Stimulated activated naive CD8-positive, alpha-beta T cell treated with anti-CD3 and anti-CD28 coated beads, Interleukin-15, amount 100 ng/mL, for 72 hours (primary cell): ENCODE measurements at regions not wholly inside any gene's neighbourhood (a gene's known extent, or its start where the extent isn't known, plus 50 kb on each side); places are given as distances from the start of the nearest gene placed in this dataset.

Experiments used
- ATAC-seq: fragments of 150-1000 bp; cut with Tn5 transposase; 2 replicates; pipeline ENCODE4 v1.10.0; 2021; ENCODE audit warnings: mild to moderate bottlenecking, moderate library complexity
- DNase-seq, 2 donors: peaks; one replicate each; pipeline ENCODE4 v3.0.0; 2021 to 2022
- H3K27ac Mint-ChIP-seq, 2 donors: one replicate each; pipeline ENCODE4 v1.8.0; 2022; ENCODE audit warnings: mild to moderate bottlenecking in 2 of 2, mixed read lengths in 2 of 2, moderate library complexity in 2 of 2
- H3K27me3 Mint-ChIP-seq: one replicate; pipeline ENCODE4 v1.8.0; 2022; ENCODE audit warnings: mixed read lengths
- H3K4me1 Mint-ChIP-seq: one replicate; pipeline ENCODE4 v1.8.0; 2022; ENCODE audit warnings: mild to moderate bottlenecking, mixed read lengths
- H3K4me3 Mint-ChIP-seq, 2 donors: one replicate each; pipeline ENCODE4 v1.8.0; 2022; ENCODE audit warnings: mild to moderate bottlenecking in 2 of 2, mixed read lengths in 2 of 2, moderate library complexity in 1 of 2
- H3K9me3 Mint-ChIP-seq, 2 donors: one replicate each; pipeline ENCODE4 v1.8.0; 2022; ENCODE audit warnings: mixed read lengths in 2 of 2

- Mint-ChIP-seq H3K9me3 (no peaks in the 10 kb centered on the region), H3K27ac (no peak overlapping the region), H3K4me1 (no peaks in the 10 kb centered on the region), H3K4me3 (no peak overlapping the region), H3K27me3 (peaks cover 7% of the 10 kb centered on the region)
- ATAC-seq, result no peak
- DNase-seq, result no peak
Observed at GRCh38 chr9:86547571-86547970, 193.4 kb upstream of the TUT7 start.

- H3K4me1 Mint-ChIP-seq, result no peaks in the 10 kb centered on the region
- no peaks in the 10 kb centered on the region for H3K9me3 Mint-ChIP-seq
- H3K4me3 Mint-ChIP-seq, result no peak overlapping the region
- no peak for ATAC-seq
- no peak overlapping the region for H3K27ac Mint-ChIP-seq
- no peaks in the 10 kb centered on the region for H3K27me3 Mint-ChIP-seq
- no peak for DNase-seq
Observed at GRCh38 chr9:86546712-86547111, 192.5 kb upstream of the TUT7 start.

- Mint-ChIP-seq H3K4me3 (no peak overlapping the region), H3K4me1 (no peaks in the 10 kb centered on the region), H3K27me3 (no peaks in the 10 kb centered on the region), H3K9me3 (no peaks in the 10 kb centered on the region), H3K27ac (no peak overlapping the region)
- ATAC-seq, result no peak
- no peak for DNase-seq
Observed at GRCh38 chr9:86545090-86545489, 190.9 kb upstream of the TUT7 start.

DNA sequence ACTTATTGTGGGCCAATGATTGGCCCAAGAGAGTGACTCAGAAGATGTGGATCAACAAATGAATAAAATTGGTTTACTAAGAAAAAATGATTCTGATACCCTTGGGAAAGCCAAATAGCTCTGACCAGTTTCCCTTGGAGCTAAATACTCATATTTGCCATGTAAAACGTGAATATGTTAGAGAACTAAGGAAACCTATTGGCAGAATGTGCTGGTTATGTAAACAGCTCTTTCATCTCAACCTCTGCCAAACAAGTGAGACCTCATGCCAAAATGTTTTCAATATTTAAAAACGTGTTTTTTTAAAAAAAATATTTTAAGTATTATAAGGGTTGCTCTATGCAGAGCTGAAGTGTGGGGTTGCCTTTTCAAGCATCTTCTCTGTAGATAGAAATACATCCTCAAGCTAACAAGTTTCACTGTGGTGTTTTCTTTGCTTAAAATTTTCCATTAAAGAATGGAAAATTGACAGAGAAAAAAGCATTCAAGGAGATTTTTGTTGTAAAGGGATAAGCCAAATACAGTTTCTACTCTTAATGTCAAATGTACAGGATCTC is 186.9 kb upstream of the TUT7 start:
- Mint-ChIP-seq H3K27ac (no peak overlapping the region), H3K9me3 (no peaks in the 10 kb centered on the region), H3K4me1 (no peaks in the 10 kb centered on the region), H3K27me3 (no peaks in the 10 kb centered on the region), H3K4me3 (no peak overlapping the region)
- ATAC-seq, result no peak
- DNase-seq, result no peak

GRCh38 chr9:86535406-86535915 is 181.3 kb upstream of the TUT7 start:
- Mint-ChIP-seq H3K27ac (no peak overlapping the region), H3K27me3 (peaks cover 5% of the 10 kb centered on the region), H3K9me3 (no peaks in the 10 kb centered on the region)

DNA sequence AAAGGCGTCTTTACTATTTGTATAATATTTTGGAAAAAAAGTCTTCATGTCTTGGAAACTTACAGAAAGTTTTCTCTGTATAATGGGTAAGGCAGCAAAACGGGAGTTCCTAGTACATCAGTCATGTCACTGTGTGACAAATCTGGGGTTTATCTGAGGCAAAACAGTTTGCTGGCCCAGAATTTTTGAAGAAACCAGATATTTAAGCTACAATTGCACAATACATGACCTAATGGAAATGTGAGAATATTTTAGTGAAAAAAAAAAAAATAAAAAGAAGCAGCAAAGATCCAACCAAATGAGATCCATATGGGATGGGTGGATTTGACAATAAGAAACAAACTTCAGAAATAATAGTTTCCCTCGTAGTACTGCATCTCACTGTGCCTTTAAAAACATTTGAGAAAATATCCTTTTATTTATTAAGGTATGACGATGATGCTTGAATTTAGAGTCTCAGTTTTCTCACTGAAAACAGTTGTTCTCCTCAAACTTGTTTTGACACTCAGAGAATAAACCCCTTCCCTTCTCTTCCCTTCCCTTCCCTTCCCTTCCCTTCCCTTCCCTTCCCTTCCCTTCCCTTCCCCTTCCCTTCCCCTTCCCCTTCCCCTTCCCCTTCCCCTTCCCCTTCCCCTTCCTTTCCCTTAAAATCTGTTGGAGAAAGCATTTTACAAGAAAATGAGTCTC is 180.5 kb upstream of the TUT7 start:
- Mint-ChIP-seq H3K27me3 (peaks cover 5% of the 10 kb centered on the region), H3K27ac (no peak overlapping the region), H3K4me3 (no peak overlapping the region), H3K4me1 (no peaks in the 10 kb centered on the region), H3K9me3 (no peaks in the 10 kb centered on the region)
- DNase-seq, result no peak
- no peak for ATAC-seq

More at GRCh38 chr9:86535406-86535915, 181.3 kb upstream of the TUT7 start:
- DNase-seq (no peak), ATAC-seq (no peak)
- Mint-ChIP-seq H3K4me3 (no peak overlapping the region), H3K4me1 (no peaks in the 10 kb centered on the region)

- ATAC-seq (no peak), DNase-seq (no peak)
- no peak overlapping the region for H3K27ac Mint-ChIP-seq
- no peaks in the 10 kb centered on the region for H3K9me3 Mint-ChIP-seq
- H3K4me1 Mint-ChIP-seq, result no peaks in the 10 kb centered on the region
- no peak overlapping the region for H3K4me3 Mint-ChIP-seq
- peaks cover 18% of the 10 kb centered on the region for H3K27me3 Mint-ChIP-seq
Observed at GRCh38 chr9:86531971-86532640, 177.9 kb upstream of the TUT7 start.

DNA sequence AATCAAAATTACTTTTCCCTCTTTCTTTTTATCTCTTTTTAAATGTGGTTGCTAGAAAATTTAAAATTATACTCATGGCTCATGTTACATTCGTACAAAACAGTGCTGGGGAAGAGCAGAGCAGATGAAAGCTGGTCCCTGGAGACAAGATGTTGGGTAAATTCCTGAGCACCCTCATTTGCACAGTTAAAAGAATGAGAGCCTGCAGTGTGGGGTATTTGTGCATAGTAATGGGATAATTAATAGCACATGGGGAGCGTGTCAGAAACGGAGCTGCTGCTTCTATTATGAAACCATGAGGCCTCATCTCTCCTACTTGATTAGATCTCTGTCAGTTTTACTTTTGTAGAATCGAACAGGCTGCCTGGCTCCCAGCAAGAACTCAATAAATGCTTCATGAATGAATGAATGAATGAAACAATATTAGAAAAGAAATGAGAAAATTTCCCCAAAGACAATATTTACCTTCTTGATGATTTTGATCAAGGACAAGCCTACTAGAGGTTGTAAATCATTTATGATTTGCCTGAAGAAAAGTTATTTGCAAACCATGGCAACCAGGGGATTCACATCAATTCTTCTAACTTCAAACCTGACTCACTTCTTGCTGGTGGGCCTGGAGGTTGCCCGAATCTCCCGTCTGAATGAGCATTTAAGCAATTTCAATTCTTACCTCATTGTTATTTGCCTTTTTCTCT is 177.2 kb upstream of the TUT7 start:
- H3K4me3 Mint-ChIP-seq, result no peak overlapping the region
- peaks cover 25% of the 10 kb centered on the region for H3K27me3 Mint-ChIP-seq
- no peak overlapping the region for H3K27ac Mint-ChIP-seq
- H3K4me1 Mint-ChIP-seq, result no peaks in the 10 kb centered on the region
- H3K9me3 Mint-ChIP-seq, result no peaks in the 10 kb centered on the region
- ATAC-seq, result no peak
- no peak for DNase-seq

- H3K4me3 Mint-ChIP-seq, result no peak overlapping the region
- H3K27ac Mint-ChIP-seq, result no peak overlapping the region
- H3K4me1 Mint-ChIP-seq, result no peaks in the 10 kb centered on the region
- H3K27me3 Mint-ChIP-seq, result peaks cover 30% of the 10 kb centered on the region
- ATAC-seq (no peak), DNase-seq (no peak)
- no peaks in the 10 kb centered on the region for H3K9me3 Mint-ChIP-seq
Observed at GRCh38 chr9:86529496-86530275, 175.5 kb upstream of the TUT7 start.

- no peaks in the 10 kb centered on the region for H3K4me1 Mint-ChIP-seq
- DNase-seq (no peak), ATAC-seq (no peak)
- H3K27ac Mint-ChIP-seq, result peak overlapping the region in 1 of 2 donors; percentile 63
- H3K27me3 Mint-ChIP-seq, result peaks cover 30% of the 10 kb centered on the region
- no peak overlapping the region for H3K4me3 Mint-ChIP-seq
- no peaks in the 10 kb centered on the region for H3K9me3 Mint-ChIP-seq
Observed at GRCh38 chr9:86526021-86526420, 171.8 kb upstream of the TUT7 start.

GRCh38 chr9:86525182-86525581 is 171.0 kb upstream of the TUT7 start:
- no peak for ATAC-seq
- Mint-ChIP-seq H3K4me1 (no peaks in the 10 kb centered on the region), H3K4me3 (no peak overlapping the region), H3K27me3 (peaks cover 30% of the 10 kb centered on the region), H3K9me3 (no peaks in the 10 kb centered on the region), H3K27ac (no peak overlapping the region)
- no peak for DNase-seq

DNA sequence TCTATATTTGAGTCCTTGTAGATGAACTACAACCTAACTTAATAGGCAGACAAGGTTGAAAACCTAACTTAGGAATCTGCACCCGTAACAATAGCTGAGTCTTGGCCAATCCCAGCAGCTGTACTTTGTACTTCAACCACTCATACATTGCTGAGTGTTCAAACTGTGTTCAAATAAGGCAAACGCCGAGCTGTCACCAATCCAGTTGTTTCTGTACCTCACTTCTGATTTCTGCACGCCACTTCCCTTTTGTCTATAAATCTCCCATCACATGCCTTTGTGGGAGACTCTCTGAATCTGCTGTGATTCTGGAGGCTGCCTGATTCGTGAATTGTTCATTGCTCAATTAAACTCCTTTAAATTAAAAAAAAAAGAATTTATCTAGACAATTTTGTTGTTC is 167.8 kb upstream of the TUT7 start:
- no peak for ATAC-seq

DNA sequence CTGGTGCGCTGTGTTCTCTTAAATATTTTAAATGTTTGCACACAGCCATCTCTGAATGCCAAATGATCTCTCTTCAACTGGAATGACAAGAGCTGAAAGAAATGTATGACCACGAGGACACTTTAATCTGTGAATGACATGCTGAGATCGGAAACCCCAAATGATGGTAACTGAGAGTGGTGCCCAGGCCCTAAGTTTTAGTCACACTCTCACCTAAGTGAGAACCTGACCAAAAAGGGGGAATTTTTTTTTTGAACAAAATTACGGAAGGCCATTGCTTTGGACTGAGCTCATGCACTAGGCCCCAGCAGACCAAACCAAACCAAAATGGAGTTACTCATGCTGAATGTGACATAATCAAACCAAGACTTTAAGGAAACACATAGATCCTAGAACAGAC is 167.1 kb upstream of the TUT7 start:
- no peak for DNase-seq
- H3K27ac Mint-ChIP-seq, result no peak overlapping the region
- no peak for ATAC-seq
- no peaks in the 10 kb centered on the region for H3K4me1 Mint-ChIP-seq
- peaks cover 9% of the 10 kb centered on the region for H3K27me3 Mint-ChIP-seq
- no peaks in the 10 kb centered on the region for H3K9me3 Mint-ChIP-seq
- no peak overlapping the region for H3K4me3 Mint-ChIP-seq

More for the DNA sequence above, 167.8 kb upstream of the TUT7 start:
- Mint-ChIP-seq H3K27me3 (peaks cover 16% of the 10 kb centered on the region), H3K9me3 (no peaks in the 10 kb centered on the region), H3K4me1 (no peaks in the 10 kb centered on the region), H3K4me3 (no peak overlapping the region), H3K27ac (no peak overlapping the region)
- DNase-seq, result no peak

DNA sequence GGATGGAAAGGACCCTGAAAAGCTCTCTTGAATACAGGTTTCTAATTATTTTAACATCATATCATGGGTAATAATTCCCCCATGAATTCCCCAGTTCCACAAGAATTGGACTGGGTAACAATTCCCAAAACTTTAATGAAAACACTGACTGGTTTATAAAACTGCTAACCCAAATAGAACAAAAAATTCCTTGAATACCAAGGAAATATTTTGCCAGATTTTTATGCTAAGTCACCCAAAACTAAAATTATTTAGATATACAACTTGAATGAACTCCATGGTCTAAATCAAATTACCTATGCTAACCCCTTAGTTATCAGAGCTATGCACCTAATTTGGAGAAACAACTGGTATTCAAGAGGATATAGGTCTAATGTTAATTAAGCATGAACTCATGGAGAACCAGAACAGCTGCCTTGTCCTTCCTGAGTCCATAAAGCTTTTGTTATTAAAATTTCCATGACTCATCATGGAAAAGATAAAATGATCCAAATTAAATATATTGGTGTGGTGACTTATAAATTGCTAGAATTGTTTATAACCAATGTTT is 164.9 kb upstream of the TUT7 start:
- Mint-ChIP-seq H3K4me3 (no peak overlapping the region), H3K27ac (no peak overlapping the region), H3K27me3 (no peaks in the 10 kb centered on the region), H3K9me3 (no peaks in the 10 kb centered on the region), H3K4me1 (no peaks in the 10 kb centered on the region)
- DNase-seq (no peak), ATAC-seq (no peak)

- no peak overlapping the region for H3K27ac Mint-ChIP-seq
Observed at GRCh38 chr9:86517475-86517874, 163.3 kb upstream of the TUT7 start.

More at GRCh38 chr9:86517475-86517874, 163.3 kb upstream of the TUT7 start:
- no peak for ATAC-seq
- Mint-ChIP-seq H3K9me3 (no peaks in the 10 kb centered on the region), H3K4me3 (no peak overlapping the region), H3K27me3 (no peaks in the 10 kb centered on the region), H3K4me1 (no peaks in the 10 kb centered on the region)
- no peak for DNase-seq
